ENCODE measurements at regions not wholly inside any gene's neighbourhood (a gene's known extent, or its start where the extent isn't known, plus 50 kb on each side); places are given as distances from the start of the nearest gene placed in this dataset.

DNA sequence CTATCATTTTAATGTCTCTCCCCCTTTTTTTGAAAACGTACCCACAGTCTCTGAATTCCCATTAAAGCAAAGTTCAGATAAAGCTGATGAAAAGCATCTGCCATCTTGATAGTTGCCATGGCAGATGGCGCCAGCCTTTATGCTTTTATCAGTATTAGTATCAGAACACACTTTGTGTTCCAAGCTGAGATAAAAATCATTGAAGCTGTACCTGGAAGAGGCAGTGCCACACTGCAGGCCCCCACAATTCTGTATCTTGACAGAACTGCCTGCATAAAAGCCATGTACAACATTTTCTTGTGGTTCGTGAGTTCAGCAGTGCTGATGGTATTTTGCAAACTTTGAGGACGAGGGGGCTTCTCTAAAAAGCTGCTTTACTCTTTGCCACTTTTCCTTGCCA, 311.7 kb downstream of the SATB1 start:
- peaks cover 8% of the 10 kb centered on the region for H3K4me1 Mint-ChIP-seq (ENCODE audit: low read depth)
- no peaks in the 10 kb centered on the region for H3K27me3 Mint-ChIP-seq
- no peak overlapping the region for H3K27ac Mint-ChIP-seq
- H3K4me3 Mint-ChIP-seq, result no peak overlapping the region
- H3K36me3 Mint-ChIP-seq (ENCODE audit: low read depth), result no peaks in the 10 kb centered on the region
- H3K9me3 Mint-ChIP-seq, result no peaks in the 10 kb centered on the region
- intact Hi-C loops (cut with micrococcal nuclease), result no loop called here

DNA sequence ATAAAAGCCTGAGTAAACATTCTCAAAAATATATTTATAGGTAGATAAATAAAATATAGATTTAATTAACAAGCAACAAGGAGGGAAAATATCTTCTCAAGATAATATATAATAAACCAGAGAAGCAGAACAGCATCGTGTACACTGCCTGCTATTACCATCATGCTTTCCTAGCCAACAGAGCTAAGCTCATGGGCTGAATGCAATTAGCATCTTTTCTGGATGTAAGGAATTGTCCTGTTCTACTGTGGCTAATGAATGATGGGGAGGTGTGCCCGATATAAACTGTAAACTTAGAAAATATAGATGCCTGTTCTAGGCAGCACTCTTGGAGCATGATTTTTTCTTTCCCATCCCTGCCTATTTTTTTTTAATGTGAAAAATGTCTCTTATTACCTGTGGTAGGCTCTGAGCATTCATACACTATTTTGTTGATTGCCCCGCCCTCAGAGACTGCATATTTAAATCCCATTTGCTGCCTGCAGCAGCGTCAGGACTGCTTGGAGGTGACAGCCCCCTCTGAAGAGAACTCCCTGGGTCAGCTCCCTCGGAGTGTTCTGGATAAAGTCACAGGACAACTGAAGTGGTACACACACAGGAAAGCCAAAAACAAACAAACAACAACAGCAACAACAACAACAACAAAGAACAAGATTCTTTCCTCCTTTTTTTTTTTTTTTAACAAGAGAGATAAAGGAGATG, 312.3 kb downstream of the SATB1 start:
- no peak overlapping the region for H3K27ac Mint-ChIP-seq
- intact Hi-C loops (cut with micrococcal nuclease), result no loop called here
- peaks cover 8% of the 10 kb centered on the region for H3K4me1 Mint-ChIP-seq (ENCODE audit: low read depth)
- no peaks in the 10 kb centered on the region for H3K9me3 Mint-ChIP-seq
- no peaks in the 10 kb centered on the region for H3K36me3 Mint-ChIP-seq (ENCODE audit: low read depth)
- H3K4me3 Mint-ChIP-seq, result no peak overlapping the region
- no peaks in the 10 kb centered on the region for H3K27me3 Mint-ChIP-seq

DNA sequence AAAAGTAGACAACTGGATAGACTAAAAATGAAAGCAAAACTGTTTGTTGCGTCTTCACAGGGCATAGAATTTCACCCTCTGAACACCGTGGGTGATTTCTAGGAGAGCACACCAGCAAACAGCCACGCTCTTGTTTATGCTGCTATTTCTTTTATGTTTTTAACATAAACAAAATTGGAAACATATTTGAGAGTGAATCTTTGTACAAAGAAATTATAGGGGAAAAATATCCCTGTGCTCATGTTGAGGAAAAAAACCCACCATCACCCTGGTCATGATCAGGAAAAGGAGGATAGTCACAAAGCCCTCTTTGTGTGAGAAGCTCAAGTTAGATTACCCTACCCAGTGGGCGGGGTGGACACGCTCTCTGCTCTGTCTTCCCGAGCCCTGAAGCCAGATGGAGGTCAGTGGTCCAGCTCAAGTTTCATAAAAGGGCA, 313.3 kb downstream of the SATB1 start:
- Mint-ChIP-seq H3K9me3 (no peaks in the 10 kb centered on the region), H3K27ac (no peak overlapping the region), H3K36me3 (ENCODE audit: low read depth) (no peaks in the 10 kb centered on the region), H3K27me3 (no peaks in the 10 kb centered on the region), H3K4me3 (no peak overlapping the region), H3K4me1 (ENCODE audit: low read depth) (peaks cover 8% of the 10 kb centered on the region)
- intact Hi-C loops (cut with micrococcal nuclease), result no loop called here

DNA sequence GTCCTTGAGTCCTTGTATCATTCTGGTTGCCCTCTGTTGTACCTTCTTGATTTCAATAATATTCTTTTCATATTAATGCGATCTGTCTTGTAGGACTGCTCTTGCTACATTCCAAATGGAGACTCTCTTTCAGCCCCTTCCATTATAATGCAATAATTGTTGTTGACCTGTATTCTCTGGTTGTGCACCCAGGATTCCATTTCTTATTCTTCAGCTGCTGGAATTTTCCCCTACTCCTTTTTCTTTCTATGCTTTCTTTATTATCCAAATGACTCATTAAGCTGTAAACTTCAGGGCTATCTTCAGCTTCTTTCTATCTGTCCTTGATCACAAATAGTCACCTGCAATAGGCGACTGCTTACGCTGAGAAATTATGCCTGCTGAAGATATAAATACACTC, 321.5 kb downstream of the SATB1 start:
- Mint-ChIP-seq H3K27me3 (no peaks in the 10 kb centered on the region), H3K9me3 (no peaks in the 10 kb centered on the region), H3K36me3 (ENCODE audit: low read depth) (no peaks in the 10 kb centered on the region), H3K27ac (no peak overlapping the region), H3K4me3 (no peak overlapping the region), H3K4me1 (ENCODE audit: low read depth) (peaks cover 6% of the 10 kb centered on the region)
- intact Hi-C loops (cut with micrococcal nuclease), result no loop called here

DNA sequence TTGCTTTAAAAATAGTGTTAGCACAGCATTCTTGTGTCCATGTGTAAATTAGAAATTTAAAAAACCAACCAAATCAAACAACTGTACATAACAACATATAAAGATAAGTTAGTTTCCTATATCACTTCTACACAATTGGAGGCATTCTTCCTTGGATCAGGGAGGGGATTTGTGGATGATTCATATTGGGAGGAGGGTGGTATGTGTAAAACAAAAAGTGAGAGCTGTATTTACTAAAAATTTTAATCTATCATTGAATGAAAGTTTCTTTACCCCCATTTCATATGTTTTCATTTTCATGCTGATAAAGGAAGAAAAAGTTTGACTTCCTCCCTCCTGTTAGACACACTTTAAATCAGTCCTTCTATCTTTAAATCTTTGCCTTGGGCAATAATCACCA, 325.0 kb downstream of the SATB1 start:
- H3K27ac Mint-ChIP-seq, result no peak overlapping the region
- no peaks in the 10 kb centered on the region for H3K36me3 Mint-ChIP-seq (ENCODE audit: low read depth)
- no peak overlapping the region for H3K4me3 Mint-ChIP-seq
- peaks cover 6% of the 10 kb centered on the region for H3K4me1 Mint-ChIP-seq (ENCODE audit: low read depth)
- H3K9me3 Mint-ChIP-seq, result peaks cover 17% of the 10 kb centered on the region
- intact Hi-C loops (cut with micrococcal nuclease), result no loop called here
- H3K27me3 Mint-ChIP-seq, result no peaks in the 10 kb centered on the region

DNA sequence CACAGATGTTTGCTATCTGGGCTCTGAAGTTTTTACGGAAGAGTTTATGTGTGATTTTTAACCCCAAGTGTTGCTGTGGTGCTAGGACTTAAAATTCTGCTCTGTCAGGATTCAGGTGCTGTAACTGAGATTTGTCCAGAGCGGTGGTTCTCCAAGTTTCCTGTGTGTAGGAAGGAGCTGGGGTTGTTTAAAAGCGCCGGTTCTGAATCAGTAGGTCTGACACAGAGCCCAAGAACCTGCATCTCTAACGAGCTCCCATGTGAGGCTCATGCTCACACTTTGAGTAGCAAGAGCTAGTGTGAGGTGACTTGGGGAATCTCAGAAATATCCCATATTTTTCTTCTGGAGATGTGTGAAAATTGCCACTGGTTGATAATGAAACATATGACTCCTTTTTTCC, 325.5 kb downstream of the SATB1 start:
- Mint-ChIP-seq H3K36me3 (ENCODE audit: low read depth) (no peaks in the 10 kb centered on the region), H3K9me3 (peaks cover 17% of the 10 kb centered on the region), H3K4me3 (no peak overlapping the region), H3K27ac (no peak overlapping the region), H3K4me1 (ENCODE audit: low read depth) (peaks cover 6% of the 10 kb centered on the region), H3K27me3 (no peaks in the 10 kb centered on the region)
- intact Hi-C loops (cut with micrococcal nuclease), result no loop called here

DNA sequence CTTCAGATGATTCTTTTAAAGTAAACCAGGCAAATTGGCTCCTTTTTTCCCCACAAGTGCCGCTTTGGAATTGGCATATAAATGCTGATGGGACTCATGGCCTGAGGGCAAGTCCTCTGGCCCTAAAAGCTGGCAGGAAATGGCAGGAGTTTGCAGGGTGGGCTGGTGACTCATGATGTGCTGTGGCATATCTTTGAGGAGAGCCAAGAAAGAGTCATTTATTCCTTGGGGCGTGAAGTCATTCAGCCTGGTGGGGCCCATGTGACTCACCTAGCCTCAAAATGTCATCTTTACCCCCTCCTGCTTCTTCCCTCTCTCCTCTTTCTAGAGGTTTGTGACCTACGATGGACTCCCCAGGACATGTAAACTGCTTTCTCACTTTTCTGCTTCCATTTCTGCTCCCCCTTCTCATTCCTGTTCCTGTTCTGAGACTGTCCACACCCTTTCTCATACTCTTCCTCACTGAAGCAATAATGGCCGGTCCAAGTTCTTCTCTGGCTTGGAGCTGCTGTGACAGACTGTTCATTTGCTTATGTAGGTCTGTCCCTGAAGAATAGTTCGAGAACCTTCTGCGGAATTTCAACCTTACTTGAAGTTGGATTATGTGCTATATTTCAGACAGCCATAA, 326.1 kb downstream of the SATB1 start:
- intact Hi-C loops (cut with micrococcal nuclease), result no loop called here
- Mint-ChIP-seq H3K27me3 (no peaks in the 10 kb centered on the region), H3K9me3 (peaks cover 17% of the 10 kb centered on the region), H3K4me3 (no peak overlapping the region), H3K4me1 (ENCODE audit: low read depth) (peaks cover 6% of the 10 kb centered on the region), H3K36me3 (ENCODE audit: low read depth) (no peaks in the 10 kb centered on the region), H3K27ac (no peak overlapping the region)

DNA sequence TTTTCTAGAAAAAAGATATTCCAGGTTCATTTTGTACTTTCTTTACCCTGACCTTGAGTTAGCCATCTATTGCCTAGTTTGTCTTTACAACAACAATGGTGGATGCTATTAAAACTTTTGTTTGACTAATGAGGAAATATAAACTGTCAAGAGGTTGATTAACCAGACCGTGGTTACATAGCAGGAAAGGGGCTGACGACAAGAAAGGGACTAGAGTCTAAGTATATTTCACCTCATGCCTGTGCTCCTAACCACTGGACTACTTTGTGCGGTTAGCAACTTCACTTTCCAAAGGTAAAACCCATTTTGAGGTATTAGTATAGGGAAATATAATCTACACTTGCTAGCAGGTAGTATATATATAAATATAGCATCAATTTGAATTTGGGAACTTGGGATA, 327.1 kb downstream of the SATB1 start:
- Mint-ChIP-seq H3K36me3 (ENCODE audit: low read depth) (no peaks in the 10 kb centered on the region), H3K4me3 (no peak overlapping the region), H3K27ac (no peak overlapping the region), H3K9me3 (peaks cover 17% of the 10 kb centered on the region), H3K27me3 (no peaks in the 10 kb centered on the region), H3K4me1 (ENCODE audit: low read depth) (peaks cover 6% of the 10 kb centered on the region)
- intact Hi-C loops (cut with micrococcal nuclease), result no loop called here

DNA sequence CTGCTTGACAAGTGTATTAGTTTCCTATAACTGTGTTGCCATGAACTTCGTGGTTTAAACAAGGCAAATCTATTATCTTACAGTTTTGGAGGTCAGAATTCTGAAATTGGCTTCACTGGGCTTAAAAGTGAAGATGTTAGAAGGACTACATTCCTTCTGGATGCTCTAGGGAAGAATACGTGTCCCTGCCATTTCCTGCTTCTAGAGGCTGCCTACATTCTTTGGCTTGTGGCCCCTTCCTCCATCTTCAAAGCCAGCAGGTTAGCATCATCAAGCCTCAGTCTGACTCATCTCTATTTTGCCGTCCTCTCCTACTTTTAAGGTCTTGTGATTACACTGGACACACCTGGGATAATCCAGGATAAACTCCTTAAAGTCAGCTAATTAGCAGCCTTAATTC, 327.7 kb downstream of the SATB1 start:
- H3K4me3 Mint-ChIP-seq, result no peak overlapping the region
- no peaks in the 10 kb centered on the region for H3K36me3 Mint-ChIP-seq (ENCODE audit: low read depth)
- no peaks in the 10 kb centered on the region for H3K27me3 Mint-ChIP-seq
- H3K27ac Mint-ChIP-seq, result no peak overlapping the region
- peaks cover 11% of the 10 kb centered on the region for H3K4me1 Mint-ChIP-seq (ENCODE audit: low read depth)
- intact Hi-C loops (cut with micrococcal nuclease), result no loop called here
- peaks cover 17% of the 10 kb centered on the region for H3K9me3 Mint-ChIP-seq

DNA sequence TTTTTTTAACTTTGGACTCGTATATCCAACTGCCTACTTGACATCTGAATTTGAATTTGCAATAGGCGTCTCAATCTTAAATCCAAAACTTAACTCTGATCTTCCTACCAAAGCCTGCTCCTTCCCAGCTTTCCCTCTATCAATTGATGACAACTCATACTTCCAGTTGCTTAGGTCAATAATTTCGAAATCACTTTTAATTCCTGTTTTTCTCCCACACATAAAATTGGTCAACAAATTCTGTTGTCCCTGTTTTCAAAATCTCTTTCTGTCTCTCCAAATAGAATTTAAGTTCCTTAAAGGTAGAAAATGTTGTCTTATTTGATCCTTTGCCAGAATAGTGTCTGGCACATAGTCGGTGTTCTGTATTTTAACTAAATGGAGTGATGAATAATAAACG, 332.4 kb downstream of the SATB1 start:
- no peak overlapping the region for H3K4me3 Mint-ChIP-seq
- no peaks in the 10 kb centered on the region for H3K27me3 Mint-ChIP-seq
- H3K36me3 Mint-ChIP-seq (ENCODE audit: low read depth), result no peaks in the 10 kb centered on the region
- no peak overlapping the region for H3K27ac Mint-ChIP-seq
- intact Hi-C loops (cut with micrococcal nuclease), result no loop called here
- H3K4me1 Mint-ChIP-seq (ENCODE audit: low read depth), result peaks cover 5% of the 10 kb centered on the region
- peaks cover 14% of the 10 kb centered on the region for H3K9me3 Mint-ChIP-seq

DNA sequence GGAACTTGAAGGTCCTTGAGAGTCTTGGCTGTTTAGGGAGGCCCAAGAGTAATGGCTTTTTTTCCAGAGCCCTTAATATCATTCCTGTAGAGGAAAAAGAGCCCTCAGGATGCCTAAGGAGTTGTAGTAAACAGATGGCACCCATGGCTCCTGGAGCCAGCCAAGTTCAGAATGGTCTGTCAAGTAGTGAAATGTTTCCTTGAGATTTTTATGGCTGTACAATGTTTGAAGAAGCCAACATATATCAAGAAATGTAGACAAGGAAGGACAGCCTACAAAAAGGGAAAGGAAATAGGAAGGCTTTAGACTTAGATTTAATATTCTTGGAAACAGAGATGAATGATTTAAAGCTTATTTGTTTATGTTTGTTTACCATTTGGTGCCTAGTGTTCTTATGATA, 334.8 kb downstream of the SATB1 start:
- Mint-ChIP-seq H3K4me3 (no peak overlapping the region), H3K27me3 (no peaks in the 10 kb centered on the region), H3K4me1 (ENCODE audit: low read depth) (peaks cover 5% of the 10 kb centered on the region), H3K27ac (no peak overlapping the region), H3K9me3 (no peaks in the 10 kb centered on the region), H3K36me3 (ENCODE audit: low read depth) (no peaks in the 10 kb centered on the region)
- intact Hi-C loops (cut with micrococcal nuclease), result no loop called here

DNA sequence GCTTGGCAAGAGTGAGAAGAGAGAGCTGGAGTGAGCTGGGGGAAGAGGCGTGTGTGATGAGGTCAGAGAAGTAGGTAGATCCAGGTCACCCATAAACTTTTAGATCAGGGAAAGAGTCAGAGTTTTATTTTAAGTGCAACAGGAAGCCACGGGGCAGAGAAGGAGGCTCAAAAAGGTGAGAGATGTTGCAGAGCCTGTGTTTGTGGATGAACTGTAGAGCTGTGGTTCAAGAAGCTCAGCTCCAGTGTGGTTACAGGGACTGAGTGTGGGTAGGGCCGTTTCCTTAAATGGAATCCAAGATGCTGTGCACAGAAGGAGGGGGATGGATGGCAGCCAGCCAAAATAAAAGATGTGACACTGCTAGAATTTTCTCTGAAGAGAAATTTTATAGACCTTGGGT, 337.2 kb downstream of the SATB1 start:
- Mint-ChIP-seq H3K4me3 (no peak overlapping the region), H3K27ac (no peak overlapping the region)
- intact Hi-C loops (cut with micrococcal nuclease), result no loop called here

DNA sequence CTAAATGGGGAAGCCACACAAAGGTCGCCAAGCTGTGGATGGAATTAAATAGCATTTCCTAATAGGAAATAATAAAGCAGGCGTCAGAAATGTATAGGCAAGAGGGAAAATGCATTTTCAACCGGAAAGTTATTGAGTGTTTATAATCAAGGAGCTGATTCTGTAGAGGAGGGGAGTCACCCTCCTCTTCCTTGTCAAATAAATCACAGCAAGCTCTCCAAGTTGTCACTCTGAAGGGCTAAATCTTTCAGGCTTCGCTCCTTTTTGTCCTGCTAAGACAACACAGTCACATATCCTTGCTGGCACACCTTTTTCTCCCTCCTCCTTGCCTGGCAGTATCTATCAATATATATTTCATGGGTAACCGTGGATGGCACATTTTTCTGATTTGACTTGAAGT, 338.4 kb downstream of the SATB1 start:
- no peaks in the 10 kb centered on the region for H3K9me3 Mint-ChIP-seq
- H3K27ac Mint-ChIP-seq, result no peak overlapping the region
- H3K36me3 Mint-ChIP-seq (ENCODE audit: low read depth), result no peaks in the 10 kb centered on the region
- H3K27me3 Mint-ChIP-seq, result no peaks in the 10 kb centered on the region
- H3K4me1 Mint-ChIP-seq (ENCODE audit: low read depth), result no peaks in the 10 kb centered on the region
- no peak overlapping the region for H3K4me3 Mint-ChIP-seq
- intact Hi-C loops (cut with micrococcal nuclease), result no loop called here

More for the DNA sequence above, 337.2 kb downstream of the SATB1 start:
- Mint-ChIP-seq H3K27me3 (no peaks in the 10 kb centered on the region), H3K4me1 (ENCODE audit: low read depth) (peaks cover 5% of the 10 kb centered on the region), H3K9me3 (no peaks in the 10 kb centered on the region), H3K36me3 (ENCODE audit: low read depth) (no peaks in the 10 kb centered on the region)

DNA sequence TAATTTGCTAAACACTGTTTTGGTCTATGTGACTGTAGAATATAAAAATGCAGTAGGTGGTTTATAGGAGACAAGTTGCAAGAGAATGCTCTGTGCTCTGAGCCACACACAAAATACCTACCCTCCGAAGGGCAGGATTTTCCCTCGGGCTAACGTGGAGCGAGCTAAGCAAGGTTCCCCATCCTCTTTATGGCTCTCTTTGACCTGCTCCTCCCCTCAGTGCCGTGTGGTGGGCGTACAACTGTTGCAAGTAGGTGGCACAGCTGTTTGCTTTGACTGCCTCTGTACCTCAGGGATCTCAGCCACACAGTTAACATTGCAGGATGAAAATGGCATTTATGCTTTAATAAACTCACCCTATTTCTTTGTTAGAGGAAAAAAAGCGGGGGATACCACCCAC, 339.1 kb downstream of the SATB1 start:
- Mint-ChIP-seq H3K4me1 (ENCODE audit: low read depth) (no peaks in the 10 kb centered on the region), H3K36me3 (ENCODE audit: low read depth) (no peaks in the 10 kb centered on the region), H3K9me3 (no peaks in the 10 kb centered on the region), H3K27me3 (no peaks in the 10 kb centered on the region), H3K4me3 (no peak overlapping the region), H3K27ac (no peak overlapping the region)
- intact Hi-C loops (cut with micrococcal nuclease), result no loop called here

DNA sequence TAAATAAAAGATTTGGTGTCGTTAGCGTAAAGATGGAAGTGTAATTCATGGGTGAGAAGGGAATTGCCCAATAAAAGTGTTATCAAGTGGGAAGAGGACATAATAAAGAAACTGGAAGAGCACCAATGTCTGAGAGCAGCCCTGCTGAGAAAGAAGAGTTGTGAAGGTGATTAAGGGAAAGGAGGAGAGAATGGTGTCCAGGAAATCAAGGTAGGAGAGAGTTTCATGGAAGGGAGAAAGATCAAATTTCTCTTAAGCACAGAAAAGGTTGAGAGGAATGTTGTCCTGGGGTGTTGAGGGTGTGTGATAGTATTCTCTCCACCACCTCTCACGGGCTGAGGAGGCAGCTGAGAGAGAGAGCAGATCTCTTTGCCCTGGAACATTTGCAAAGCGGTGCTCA, 339.7 kb downstream of the SATB1 start:
- H3K27me3 Mint-ChIP-seq, result no peaks in the 10 kb centered on the region
- intact Hi-C loops (cut with micrococcal nuclease), result no loop called here
- no peak overlapping the region for H3K27ac Mint-ChIP-seq
- no peaks in the 10 kb centered on the region for H3K4me1 Mint-ChIP-seq (ENCODE audit: low read depth)
- H3K4me3 Mint-ChIP-seq, result no peak overlapping the region
- no peaks in the 10 kb centered on the region for H3K36me3 Mint-ChIP-seq (ENCODE audit: low read depth)
- H3K9me3 Mint-ChIP-seq, result no peaks in the 10 kb centered on the region
